Kidney capillary endothelial cell (primary cell): ENCODE measurements at regions not wholly inside any gene's neighbourhood (a gene's known extent, or its start where the extent isn't known, plus 50 kb on each side); places are given as distances from the start of the nearest gene placed in this dataset.

Source experiments
- DNase-seq: peaks from one replicate; pipeline ENCODE4 v3.0.0-alpha.2; 2018; ENCODE audit warnings: low spot score

- DNase-seq = no peak
Observed at GRCh38 chr2:19748073-19748375, 153.8 kb downstream of the TTC32 start.

- no peak for DNase-seq
Observed at GRCh38 chr2:19747310-19748072, 154.3 kb downstream of the TTC32 start.

GRCh38 chr2:19746611-19747309 is 155.0 kb downstream of the TTC32 start:
- peak; percentile 10 for DNase-seq

GRCh38 chr2:19746137-19746600 is 155.6 kb downstream of the TTC32 start:
- DNase-seq = no peak

- DNase-seq = no peak
Observed at GRCh38 chr2:19745318-19746136, 156.3 kb downstream of the TTC32 start.

- DNase-seq = no peak
Observed at GRCh38 chr2:19744456-19745199, 157.2 kb downstream of the TTC32 start.

GRCh38 chr2:19743641-19744040 is 158.1 kb downstream of the TTC32 start:
- no peak for DNase-seq

GRCh38 chr2:19742872-19743271 is 158.9 kb downstream of the TTC32 start:
- DNase-seq = no peak

- no peak for DNase-seq
Observed at GRCh38 chr2:19739256-19739655, 162.5 kb downstream of the TTC32 start.

- DNase-seq = no peak
Observed at GRCh38 chr2:19738707-19739106, 163.1 kb downstream of the TTC32 start.

- no peak for DNase-seq
Observed at GRCh38 chr2:19736191-19736831, 165.5 kb downstream of the TTC32 start.

- no peak for DNase-seq
Observed at GRCh38 chr2:19733951-19734425, 167.8 kb downstream of the TTC32 start.

- no peak for DNase-seq
Observed at GRCh38 chr2:19733390-19733789, 168.4 kb downstream of the TTC32 start.

GRCh38 chr2:19732255-19732654 is 169.5 kb downstream of the TTC32 start:
- no peak for DNase-seq

GRCh38 chr2:19731515-19731914 is 170.3 kb downstream of the TTC32 start:
- DNase-seq = no peak

GRCh38 chr2:19731037-19731436 is 170.7 kb downstream of the TTC32 start:
- no peak for DNase-seq

GRCh38 chr2:19728125-19728524 is 173.7 kb downstream of the TTC32 start:
- DNase-seq = no peak

GRCh38 chr2:19725392-19725791 is 176.4 kb downstream of the TTC32 start:
- no peak for DNase-seq

- no peak for DNase-seq
Observed at GRCh38 chr2:19723021-19723420, 178.8 kb downstream of the TTC32 start.

- no peak for DNase-seq
Observed at GRCh38 chr2:19722531-19722971, 179.2 kb downstream of the TTC32 start.

GRCh38 chr2:19720306-19720705 is 181.5 kb downstream of the TTC32 start:
- no peak for DNase-seq
